ENCODE measurements at regions not wholly inside any gene's neighbourhood (a gene's known extent, or its start where the extent isn't known, plus 50 kb on each side); places are given as distances from the start of the nearest gene placed in this dataset.

DNA sequence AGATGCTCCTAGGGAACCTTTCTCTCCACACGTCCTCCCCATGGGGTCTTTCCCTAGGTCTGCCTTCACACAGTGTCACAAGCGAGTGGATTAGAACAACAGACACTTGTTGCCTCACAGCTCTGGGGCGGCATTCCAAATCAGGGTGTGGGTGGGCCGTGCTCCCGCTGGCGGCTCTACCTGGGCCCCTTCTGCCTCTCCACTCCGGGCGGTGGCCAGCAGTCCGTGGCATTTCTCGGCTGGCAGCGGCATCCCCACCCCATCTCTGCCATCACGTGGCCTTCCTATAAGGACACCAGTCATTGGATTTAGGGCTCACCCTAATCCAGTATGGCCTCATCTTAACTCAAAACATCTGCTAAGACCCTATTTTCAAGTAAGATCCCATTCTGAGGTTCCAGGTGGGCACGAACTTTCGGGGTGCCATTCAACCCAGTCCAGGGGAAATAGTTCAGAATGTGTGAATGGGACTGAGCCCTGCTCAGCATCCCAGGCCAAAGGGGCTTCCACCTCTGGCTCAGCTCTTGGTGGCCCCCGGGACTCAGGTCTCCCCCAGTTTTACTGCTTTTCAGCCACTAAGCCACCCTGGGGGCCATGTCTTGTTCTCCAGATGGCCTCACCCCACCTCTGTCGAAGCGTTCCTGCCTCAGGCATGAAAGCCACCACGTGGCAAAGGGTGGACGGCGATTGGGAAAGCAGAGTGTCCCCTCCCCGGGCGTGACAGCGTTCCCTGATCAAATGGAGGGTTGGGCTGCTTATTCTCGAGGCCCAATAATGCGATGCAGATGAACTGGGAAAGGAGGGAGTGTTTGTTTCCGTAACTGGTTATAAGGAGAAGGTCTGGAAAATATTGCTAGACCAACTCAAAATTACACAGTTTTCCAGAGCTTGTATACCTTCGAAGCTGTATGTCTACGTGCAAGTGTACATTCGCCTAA is 350.0 kb downstream of the GLRX3 start:
- Mint-ChIP-seq H3K4me3 (no peak overlapping the region), H3K9me3 (no peaks in the 10 kb centered on the region), H3K27me3 (ENCODE audit: low read depth in 3 of 3) (peaks cover 0 to 4% (median 0%) of the 10 kb centered on the region in 3 donors), H3K4me1 (no peaks in the 10 kb centered on the region), H3K36me3 (no peaks in the 10 kb centered on the region), H3K27ac (no peak overlapping the region)
- no peak for DNase-seq

- no peak overlapping the region for H3K4me3 Mint-ChIP-seq
- no peaks in the 10 kb centered on the region for H3K4me1 Mint-ChIP-seq
- peaks cover 0 to 4% (median 0%) of the 10 kb centered on the region in 3 donors for H3K27me3 Mint-ChIP-seq (ENCODE audit: low read depth in 3 of 3)
- no peaks in the 10 kb centered on the region for H3K36me3 Mint-ChIP-seq
- H3K9me3 Mint-ChIP-seq = no peaks in the 10 kb centered on the region
- no peak overlapping the region for H3K27ac Mint-ChIP-seq
- DNase-seq = no peak
Observed at GRCh38 chr10:130486906-130487305, 350.7 kb downstream of the GLRX3 start.

DNA sequence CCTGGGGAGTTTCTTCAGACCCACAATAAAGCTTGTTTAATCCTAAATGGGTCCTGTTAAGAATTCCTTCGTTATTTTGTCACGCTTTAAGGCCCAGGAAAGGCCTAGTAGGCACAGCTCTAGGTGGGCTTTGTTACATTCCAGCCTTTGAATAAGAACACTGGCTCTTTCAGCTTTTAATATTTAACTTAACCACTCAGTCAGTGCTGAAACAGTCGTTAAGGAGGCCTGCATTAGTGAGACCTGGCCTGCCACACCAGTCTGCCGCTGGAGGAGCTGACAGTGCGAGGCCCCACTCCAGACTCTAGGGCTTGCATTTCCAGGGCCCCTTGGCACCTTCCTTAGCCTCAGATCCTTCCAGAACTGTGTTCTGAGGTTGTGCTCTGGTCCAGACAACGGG is 351.4 kb downstream of the GLRX3 start:
- Mint-ChIP-seq H3K4me1 (no peaks in the 10 kb centered on the region), H3K9me3 (no peaks in the 10 kb centered on the region), H3K27me3 (ENCODE audit: low read depth in 3 of 3) (peaks cover 0 to 4% (median 0%) of the 10 kb centered on the region in 3 donors), H3K4me3 (no peak overlapping the region), H3K36me3 (no peaks in the 10 kb centered on the region), H3K27ac (no peak overlapping the region)
- no peak for DNase-seq

DNA sequence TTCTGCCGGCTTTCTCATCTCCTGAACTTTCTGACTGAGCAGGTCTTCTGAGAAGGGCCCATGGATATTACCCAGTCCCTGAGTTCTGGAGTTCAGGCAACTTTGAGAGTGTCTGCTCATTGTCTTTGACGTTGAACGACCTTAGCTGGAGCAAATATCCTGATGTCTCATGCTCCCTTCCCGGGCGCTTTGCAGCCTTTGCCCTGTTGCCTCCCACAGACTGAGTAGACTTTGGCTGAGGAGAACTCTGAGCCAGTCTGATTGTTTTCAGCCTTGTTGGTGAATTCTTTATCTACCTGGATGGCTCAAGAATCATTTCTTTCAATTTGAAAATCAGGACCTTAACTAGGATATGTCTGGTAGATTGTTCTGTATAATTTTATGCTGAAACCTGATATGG is 353.7 kb downstream of the GLRX3 start:
- H3K9me3 Mint-ChIP-seq = no peaks in the 10 kb centered on the region
- no peaks in the 10 kb centered on the region for H3K36me3 Mint-ChIP-seq
- no peaks in the 10 kb centered on the region for H3K4me1 Mint-ChIP-seq
- H3K27ac Mint-ChIP-seq = no peak overlapping the region
- no peak overlapping the region for H3K4me3 Mint-ChIP-seq
- DNase-seq = no peak
- peaks cover 0 to 6% (median 0%) of the 10 kb centered on the region in 3 donors for H3K27me3 Mint-ChIP-seq (ENCODE audit: low read depth in 3 of 3)

GRCh38 chr10:130491011-130491692 is 355.0 kb downstream of the GLRX3 start:
- no peaks in the 10 kb centered on the region for H3K9me3 Mint-ChIP-seq

DNA sequence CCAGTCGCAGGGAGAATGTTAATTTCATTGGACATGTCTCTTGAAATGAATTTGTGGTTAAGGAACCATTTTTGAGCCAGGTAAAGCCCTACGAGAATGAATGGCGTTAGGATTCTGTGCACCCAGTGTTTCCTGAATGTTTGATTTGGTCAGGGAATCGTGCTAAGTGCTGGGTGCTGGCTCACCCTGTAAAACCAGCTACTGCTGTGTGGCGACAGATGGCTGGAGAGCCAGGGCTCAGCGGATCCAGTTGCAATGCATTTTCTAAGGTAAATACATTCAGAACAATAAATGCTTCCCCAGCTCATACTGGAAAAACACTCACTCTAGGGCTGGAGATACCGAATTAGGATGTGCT is 355.5 kb downstream of the GLRX3 start:
- H3K27me3 Mint-ChIP-seq (ENCODE audit: low read depth in 3 of 3) = peaks cover 0 to 6% (median 0%) of the 10 kb centered on the region in 3 donors
- no peaks in the 10 kb centered on the region for H3K36me3 Mint-ChIP-seq
- H3K4me1 Mint-ChIP-seq = no peaks in the 10 kb centered on the region
- no peaks in the 10 kb centered on the region for H3K9me3 Mint-ChIP-seq
- no peak for DNase-seq
- no peak overlapping the region for H3K27ac Mint-ChIP-seq
- no peak overlapping the region for H3K4me3 Mint-ChIP-seq

More at GRCh38 chr10:130491011-130491692, 355.0 kb downstream of the GLRX3 start:
- no peak for DNase-seq
- Mint-ChIP-seq H3K4me1 (no peaks in the 10 kb centered on the region), H3K4me3 (no peak overlapping the region), H3K27ac (no peak overlapping the region), H3K27me3 (ENCODE audit: low read depth in 3 of 3) (peaks cover 0 to 6% (median 0%) of the 10 kb centered on the region in 3 donors), H3K36me3 (no peaks in the 10 kb centered on the region)

DNA sequence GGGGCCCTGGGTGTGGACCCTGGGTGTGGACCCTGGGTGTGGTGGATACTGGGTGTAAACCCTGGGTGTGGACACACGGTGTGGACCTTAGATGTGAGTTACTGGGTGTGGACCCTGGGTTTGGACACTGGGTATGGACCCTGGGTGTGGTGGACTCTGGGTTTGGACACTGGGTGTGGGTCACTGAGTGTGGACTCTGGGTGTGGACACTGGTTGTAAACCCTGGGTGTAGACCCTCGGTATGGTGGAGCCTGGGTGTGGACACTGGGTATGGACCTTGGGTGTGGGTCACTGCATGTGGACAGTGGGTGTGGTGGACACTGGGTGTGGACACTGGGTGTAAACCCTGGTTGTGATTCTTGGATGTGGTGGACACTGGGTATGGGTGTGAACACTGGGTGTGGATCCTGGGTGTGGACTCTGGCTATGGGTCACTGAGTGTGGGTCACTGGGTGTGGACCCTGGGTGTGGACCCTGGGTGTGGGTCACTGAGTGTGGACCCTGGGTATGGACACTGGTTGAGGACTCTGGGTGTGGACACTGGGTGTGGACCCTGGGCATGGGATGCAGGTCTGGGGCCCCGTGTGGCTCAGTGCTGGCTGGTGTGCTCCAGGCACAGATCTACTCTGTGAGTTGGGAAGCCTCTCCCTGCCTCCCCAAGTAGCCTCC is 356.2 kb downstream of the GLRX3 start:
- no peaks in the 10 kb centered on the region for H3K4me1 Mint-ChIP-seq
- no peaks in the 10 kb centered on the region for H3K9me3 Mint-ChIP-seq
- no peak overlapping the region for H3K4me3 Mint-ChIP-seq
- H3K27ac Mint-ChIP-seq = no peak overlapping the region
- H3K36me3 Mint-ChIP-seq = no peaks in the 10 kb centered on the region
- peaks cover 0 to 6% (median 1%) of the 10 kb centered on the region in 3 donors for H3K27me3 Mint-ChIP-seq (ENCODE audit: low read depth in 3 of 3)
- no peak for DNase-seq

DNA sequence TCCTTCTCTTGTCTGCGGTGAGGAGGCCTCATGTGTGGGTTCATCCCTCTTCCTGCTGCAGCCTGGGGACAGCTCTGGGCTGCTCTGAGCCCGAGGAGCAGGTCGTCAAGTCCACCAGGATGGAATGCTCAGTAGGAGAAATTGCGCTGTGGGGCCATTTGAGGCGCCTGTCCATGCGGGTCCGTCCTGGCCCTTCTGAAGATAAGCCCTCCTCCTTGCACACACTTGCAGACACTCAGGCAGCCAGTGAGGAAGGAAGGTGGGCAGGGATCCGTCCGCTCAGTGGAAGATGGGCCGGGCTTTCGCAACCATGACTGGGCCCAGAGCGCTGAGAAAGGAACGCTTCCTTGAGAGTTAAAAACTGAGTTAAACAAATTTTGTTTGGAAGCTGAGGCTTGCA is 356.8 kb downstream of the GLRX3 start:
- H3K4me1 Mint-ChIP-seq = no peaks in the 10 kb centered on the region
- no peaks in the 10 kb centered on the region for H3K36me3 Mint-ChIP-seq
- H3K27me3 Mint-ChIP-seq (ENCODE audit: low read depth in 3 of 3) = peaks cover 0 to 6% (median 1%) of the 10 kb centered on the region in 3 donors
- no peaks in the 10 kb centered on the region for H3K9me3 Mint-ChIP-seq
- no peak for DNase-seq
- H3K4me3 Mint-ChIP-seq = no peak overlapping the region
- no peak overlapping the region for H3K27ac Mint-ChIP-seq

DNA sequence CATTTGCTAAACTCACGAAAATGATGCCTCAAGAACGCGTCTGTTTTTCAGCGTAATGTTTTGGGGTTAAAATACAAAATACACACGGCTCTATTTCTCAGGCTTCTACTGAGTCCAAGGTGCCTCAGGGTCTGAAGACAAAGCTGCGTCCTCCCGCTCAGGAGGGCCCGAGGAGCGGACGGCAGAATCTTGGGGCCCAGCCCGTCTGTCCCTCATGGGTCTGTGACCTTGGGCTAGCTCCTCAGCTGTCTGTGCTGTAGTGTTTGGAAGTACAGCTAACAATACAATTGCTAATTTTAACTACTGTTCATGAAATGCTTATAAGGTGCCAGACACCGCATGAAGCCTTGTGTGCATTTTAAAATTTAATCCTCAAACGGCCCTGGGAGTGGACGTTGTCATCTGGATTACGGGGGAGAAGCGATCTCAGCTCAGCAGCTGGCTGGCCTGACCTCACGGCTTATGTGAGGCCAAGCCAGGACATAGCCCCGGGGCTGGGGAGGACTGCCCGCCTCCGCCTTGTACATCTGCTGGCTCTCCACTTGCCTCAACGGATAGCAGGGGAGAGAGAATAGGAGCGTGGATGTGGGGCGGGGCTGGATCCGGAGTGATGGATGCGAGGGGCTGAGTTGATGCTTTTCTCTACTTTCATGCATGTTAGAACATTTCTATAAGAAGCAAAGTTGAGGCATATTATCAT is 357.4 kb downstream of the GLRX3 start:
- no peak for DNase-seq
- Mint-ChIP-seq H3K4me3 (no peak overlapping the region), H3K9me3 (no peaks in the 10 kb centered on the region), H3K4me1 (no peaks in the 10 kb centered on the region), H3K27ac (no peak overlapping the region), H3K36me3 (no peaks in the 10 kb centered on the region), H3K27me3 (ENCODE audit: low read depth in 3 of 3) (peaks cover 0 to 4% (median 1%) of the 10 kb centered on the region in 3 donors)

- Mint-ChIP-seq H3K27me3 (ENCODE audit: low read depth in 3 of 3) (peaks cover 0 to 2% (median 1%) of the 10 kb centered on the region in 3 donors), H3K36me3 (no peaks in the 10 kb centered on the region), H3K4me3 (no peak overlapping the region), H3K9me3 (peaks cover 0 to 1% (median 0%) of the 10 kb centered on the region in 6 donors), H3K4me1 (no peaks in the 10 kb centered on the region), H3K27ac (no peak overlapping the region)
- no peak for DNase-seq
Observed at GRCh38 chr10:130495116-130495862, 359.1 kb downstream of the GLRX3 start.

DNA sequence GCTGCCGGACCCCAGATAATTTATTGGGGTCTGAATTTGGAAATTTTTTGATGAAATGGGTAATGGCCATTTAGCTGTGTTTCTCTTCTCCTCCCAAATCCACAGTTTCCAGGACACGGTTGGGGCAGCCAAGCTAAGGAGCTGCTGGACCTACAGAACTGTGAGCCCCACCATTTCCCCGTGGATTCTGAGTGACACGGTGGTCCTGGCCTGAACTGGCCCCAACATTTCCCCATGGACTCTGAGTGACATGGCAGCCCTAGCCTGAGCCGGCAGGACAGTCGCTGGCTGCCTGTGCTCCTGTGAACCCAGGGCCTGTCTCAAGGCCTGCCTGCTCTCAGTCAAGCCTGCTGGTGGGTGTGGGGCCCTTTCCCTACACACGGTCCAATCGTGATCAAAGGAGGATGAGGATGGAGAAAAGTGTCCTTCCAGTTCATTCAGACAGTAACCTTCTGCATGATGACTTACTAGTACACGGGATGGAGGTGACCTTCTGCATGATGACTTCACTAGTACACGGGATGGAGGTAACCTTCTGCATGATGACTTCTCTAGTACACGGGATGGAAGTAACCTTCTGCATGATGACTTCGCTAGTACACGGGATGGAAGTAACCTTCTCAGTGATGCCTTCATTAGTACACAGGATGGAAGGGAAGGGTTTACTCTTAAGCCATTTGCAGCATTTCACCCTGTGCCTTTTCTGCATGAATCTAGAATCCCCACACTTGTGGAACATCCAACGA is 359.9 kb downstream of the GLRX3 start:
- H3K9me3 Mint-ChIP-seq = peaks cover 0 to 1% (median 0%) of the 10 kb centered on the region in 6 donors
- H3K27me3 Mint-ChIP-seq (ENCODE audit: low read depth in 3 of 3) = peaks cover 0 to 2% (median 1%) of the 10 kb centered on the region in 3 donors
- H3K36me3 Mint-ChIP-seq = no peaks in the 10 kb centered on the region
- no peak for DNase-seq
- H3K4me3 Mint-ChIP-seq = no peak overlapping the region
- no peak overlapping the region for H3K27ac Mint-ChIP-seq
- no peaks in the 10 kb centered on the region for H3K4me1 Mint-ChIP-seq

DNA sequence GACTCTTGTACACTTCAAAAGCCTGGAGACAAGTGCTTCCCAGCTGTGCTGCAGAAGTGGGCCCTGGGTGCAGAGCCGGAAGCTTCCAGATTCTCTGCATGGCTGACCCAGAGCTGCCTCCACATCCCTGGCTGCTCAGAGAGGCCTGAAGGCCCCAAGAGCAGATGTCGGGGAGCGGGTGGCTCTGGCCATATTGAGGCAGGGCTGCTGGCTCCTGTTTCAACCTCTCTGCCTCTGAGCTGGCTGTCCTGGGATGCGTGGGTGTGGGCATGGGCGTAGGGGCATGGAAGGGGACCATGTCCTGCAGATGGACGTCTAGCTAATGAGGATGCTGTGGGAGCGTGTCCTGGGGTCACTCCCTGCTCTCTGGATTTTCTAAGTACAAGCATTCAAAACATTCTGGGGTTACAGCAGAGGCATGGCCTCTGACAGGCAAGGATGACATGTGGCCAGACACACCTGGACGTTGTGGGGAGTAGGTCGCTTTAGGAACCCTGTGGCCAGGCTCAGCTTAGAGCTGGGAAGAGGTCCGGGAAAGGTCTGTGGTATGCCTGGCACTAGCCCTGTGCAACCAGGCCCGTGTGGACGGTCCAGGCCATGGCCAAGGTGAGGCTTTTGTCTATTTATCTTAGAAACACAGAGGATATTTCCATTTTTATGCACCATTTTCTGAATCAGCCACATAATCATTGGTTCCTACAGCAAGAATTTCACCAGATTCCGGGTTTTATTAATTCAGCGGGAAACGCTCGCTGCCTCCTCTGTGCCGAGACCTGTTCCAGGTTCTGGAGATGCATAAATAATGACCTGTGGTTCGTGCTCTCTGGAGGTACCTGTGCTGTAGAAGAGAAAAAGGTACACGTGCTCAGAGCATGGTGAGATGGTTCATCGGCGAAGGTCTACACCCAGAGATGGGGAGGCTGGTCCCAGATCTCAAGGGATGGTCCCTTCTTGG is 361.1 kb downstream of the GLRX3 start:
- Mint-ChIP-seq H3K36me3 (no peaks in the 10 kb centered on the region), H3K27ac (no peak overlapping the region), H3K9me3 (peaks cover 0 to 1% (median 0%) of the 10 kb centered on the region in 6 donors), H3K27me3 (ENCODE audit: low read depth in 3 of 3) (peaks cover 2 to 3% (median 3%) of the 10 kb centered on the region in 3 donors), H3K4me1 (no peaks in the 10 kb centered on the region), H3K4me3 (no peak overlapping the region)
- no peak for DNase-seq
